ENCODE measurements at regions not wholly inside any gene's neighbourhood (a gene's known extent, or its start where the extent isn't known, plus 50 kb on each side); places are given as distances from the start of the nearest gene placed in this dataset.

DNA sequence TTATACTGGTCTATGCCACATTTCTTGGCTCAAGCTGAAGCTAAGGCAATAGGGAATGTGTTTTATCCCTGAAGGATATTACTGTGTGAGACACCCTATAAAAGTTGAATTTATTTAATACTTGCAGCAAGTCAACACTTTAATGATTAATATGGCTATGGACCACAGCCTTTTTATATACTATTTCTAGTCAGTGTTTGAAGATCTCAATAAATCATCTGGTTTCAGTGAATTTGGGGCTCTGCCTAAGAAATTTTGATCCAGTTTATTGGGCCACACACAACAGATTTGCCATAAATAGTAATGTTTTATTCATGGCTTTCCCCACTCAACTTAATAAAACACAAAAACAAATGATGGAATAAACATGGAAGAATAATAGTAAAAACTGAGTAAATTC is 698.3 kb downstream of the ADGRL2 start:
- TF ChIP-seq POLR2AphosphoS5 (IDR thresholded peaks at IDR 0.05; ENCODE audit: low read depth, low read length) = no peak
- TF ChIP-seq POLR2A (IDR thresholded peaks at IDR 0.05; ENCODE audit: low read depth, low read length) = no peak
